Ishikawa (cell line): ENCODE measurements at regions not wholly inside any gene's neighbourhood (a gene's known extent, or its start where the extent isn't known, plus 50 kb on each side); places are given as distances from the start of the nearest gene placed in this dataset.

ENCODE experiments used
- CEBPB ChIP-seq: IDR thresholded peaks from 2 replicates; pipeline ENCODE4 v1.6.1; 2012
- CREB1 ChIP-seq: IDR thresholded peaks from 2 replicates; pipeline ENCODE4 v1.6.1; 2012; ENCODE audit warnings: low read depth
- EGR1 ChIP-seq: IDR thresholded peaks from 2 replicates; pipeline ENCODE4 v1.6.1; 2012
- EP300 ChIP-seq: IDR thresholded peaks from 2 replicates; pipeline ENCODE4 v1.6.1; 2012; ENCODE audit warnings: borderline replicate concordance
- FOXM1 ChIP-seq: IDR thresholded peaks from 2 replicates; pipeline ENCODE4 v1.6.1; 2012; ENCODE audit warnings: low read depth, borderline replicate concordance
- NFIC ChIP-seq: IDR thresholded peaks from 2 replicates; pipeline ENCODE4 v1.6.1; 2012
- RAD21 ChIP-seq: IDR thresholded peaks from 2 replicates; pipeline ENCODE4 v1.6.1; 2012; ENCODE audit warnings: low read depth
- TAF1 ChIP-seq: IDR thresholded peaks from 2 replicates; pipeline ENCODE4 v1.6.1; 2012; ENCODE audit warnings: low read depth, mild to moderate bottlenecking
- TCF12 ChIP-seq: IDR thresholded peaks from 2 replicates; pipeline ENCODE4 v1.6.1; 2012; ENCODE audit warnings: low read depth
- TEAD4 ChIP-seq: IDR thresholded peaks from 2 replicates; pipeline ENCODE4 v1.6.1; 2012
- YY1 ChIP-seq: IDR thresholded peaks from 2 replicates; pipeline ENCODE4 v1.6.1; 2012; ENCODE audit warnings: low read depth
- ZBTB7A ChIP-seq: IDR thresholded peaks from 2 replicates; pipeline ENCODE4 v1.6.1; 2012; ENCODE audit warnings: low read depth
- TF ChIP-seq, protein P1 (sequence below): IDR thresholded peaks from 2 replicates; pipeline ENCODE4 v1.6.1; 2012
- TF ChIP-seq, protein P2 (sequence below): IDR thresholded peaks from 2 replicates; pipeline ENCODE4 v1.6.1; 2012; ENCODE audit warnings: low read depth, mild to moderate bottlenecking
- TF ChIP-seq, protein P3 (sequence below): IDR thresholded peaks from 2 replicates; pipeline ENCODE4 v1.6.1; 2012

DNA sequence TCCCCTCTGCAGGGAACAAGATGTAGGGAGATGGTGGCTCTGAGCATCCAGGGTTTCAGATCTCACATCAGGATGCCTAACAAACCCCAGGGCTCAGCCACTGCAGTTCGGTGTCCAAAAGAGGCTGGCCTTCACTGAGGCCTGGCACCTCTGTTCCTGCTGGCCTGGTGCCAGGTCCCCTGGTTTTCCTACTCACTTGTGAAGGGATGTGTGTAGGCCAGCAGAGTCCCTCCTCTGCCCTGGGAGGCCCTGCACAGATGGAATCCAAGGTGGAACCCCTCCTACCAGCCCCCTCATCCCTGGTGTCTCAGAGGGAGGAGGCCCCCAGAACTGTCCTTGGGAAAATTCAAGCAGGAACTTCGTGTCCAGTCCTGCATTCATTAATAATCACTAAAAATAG lies 260.6 kb downstream of the CCSER2 start:
- peak; percentile 35; the same call in 1 of the 2 replicates for TF ChIP-seq NFIC
- TF ChIP-seq, protein P1, sequence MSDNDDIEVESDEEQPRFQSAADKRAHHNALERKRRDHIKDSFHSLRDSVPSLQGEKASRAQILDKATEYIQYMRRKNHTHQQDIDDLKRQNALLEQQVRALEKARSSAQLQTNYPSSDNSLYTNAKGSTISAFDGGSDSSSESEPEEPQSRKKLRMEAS = no peak

DNA sequence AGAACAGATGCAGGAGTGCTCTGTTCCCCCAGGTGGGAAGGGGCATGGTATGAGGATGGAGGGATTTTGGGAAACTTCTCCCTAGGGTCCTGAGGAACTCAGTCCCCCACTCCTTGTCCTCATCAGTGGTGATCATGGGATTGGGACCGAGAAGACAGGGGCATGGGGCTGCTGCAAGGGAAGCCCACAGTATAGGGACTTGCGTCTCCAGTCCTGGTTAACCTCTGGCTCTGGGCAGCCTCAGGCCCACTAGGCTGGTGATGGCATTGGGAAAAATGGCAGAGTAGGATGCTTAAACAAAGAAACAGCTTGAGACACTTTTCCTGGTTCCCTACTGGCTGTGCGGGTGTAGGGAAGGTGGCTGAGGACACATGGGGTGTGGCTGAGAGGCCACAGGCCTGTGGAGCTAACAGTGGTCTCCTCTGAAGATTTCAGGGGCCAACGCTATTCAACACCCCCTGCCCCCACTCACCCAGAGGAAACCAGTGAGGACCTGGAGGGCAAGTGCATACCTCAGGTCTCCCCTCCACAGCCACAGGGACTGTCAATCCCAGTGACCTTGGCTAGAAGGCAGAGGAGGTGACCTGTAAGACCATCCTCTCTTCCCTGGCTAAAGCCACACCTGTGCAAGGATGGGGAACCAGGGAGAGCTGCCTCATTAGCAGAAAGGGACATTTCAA lies 261.3 kb downstream of the CCSER2 start:
- TF ChIP-seq, protein P2, sequence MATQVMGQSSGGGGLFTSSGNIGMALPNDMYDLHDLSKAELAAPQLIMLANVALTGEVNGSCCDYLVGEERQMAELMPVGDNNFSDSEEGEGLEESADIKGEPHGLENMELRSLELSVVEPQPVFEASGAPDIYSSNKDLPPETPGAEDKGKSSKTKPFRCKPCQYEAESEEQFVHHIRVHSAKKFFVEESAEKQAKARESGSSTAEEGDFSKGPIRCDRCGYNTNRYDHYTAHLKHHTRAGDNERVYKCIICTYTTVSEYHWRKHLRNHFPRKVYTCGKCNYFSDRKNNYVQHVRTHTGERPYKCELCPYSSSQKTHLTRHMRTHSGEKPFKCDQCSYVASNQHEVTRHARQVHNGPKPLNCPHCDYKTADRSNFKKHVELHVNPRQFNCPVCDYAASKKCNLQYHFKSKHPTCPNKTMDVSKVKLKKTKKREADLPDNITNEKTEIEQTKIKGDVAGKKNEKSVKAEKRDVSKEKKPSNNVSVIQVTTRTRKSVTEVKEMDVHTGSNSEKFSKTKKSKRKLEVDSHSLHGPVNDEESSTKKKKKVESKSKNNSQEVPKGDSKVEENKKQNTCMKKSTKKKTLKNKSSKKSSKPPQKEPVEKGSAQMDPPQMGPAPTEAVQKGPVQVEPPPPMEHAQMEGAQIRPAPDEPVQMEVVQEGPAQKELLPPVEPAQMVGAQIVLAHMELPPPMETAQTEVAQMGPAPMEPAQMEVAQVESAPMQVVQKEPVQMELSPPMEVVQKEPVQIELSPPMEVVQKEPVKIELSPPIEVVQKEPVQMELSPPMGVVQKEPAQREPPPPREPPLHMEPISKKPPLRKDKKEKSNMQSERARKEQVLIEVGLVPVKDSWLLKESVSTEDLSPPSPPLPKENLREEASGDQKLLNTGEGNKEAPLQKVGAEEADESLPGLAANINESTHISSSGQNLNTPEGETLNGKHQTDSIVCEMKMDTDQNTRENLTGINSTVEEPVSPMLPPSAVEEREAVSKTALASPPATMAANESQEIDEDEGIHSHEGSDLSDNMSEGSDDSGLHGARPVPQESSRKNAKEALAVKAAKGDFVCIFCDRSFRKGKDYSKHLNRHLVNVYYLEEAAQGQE = no peak
- no peak for TF ChIP-seq YY1
- TF ChIP-seq NFIC = no peak
- no peak for TF ChIP-seq CEBPB
- no peak for TF ChIP-seq EP300

DNA sequence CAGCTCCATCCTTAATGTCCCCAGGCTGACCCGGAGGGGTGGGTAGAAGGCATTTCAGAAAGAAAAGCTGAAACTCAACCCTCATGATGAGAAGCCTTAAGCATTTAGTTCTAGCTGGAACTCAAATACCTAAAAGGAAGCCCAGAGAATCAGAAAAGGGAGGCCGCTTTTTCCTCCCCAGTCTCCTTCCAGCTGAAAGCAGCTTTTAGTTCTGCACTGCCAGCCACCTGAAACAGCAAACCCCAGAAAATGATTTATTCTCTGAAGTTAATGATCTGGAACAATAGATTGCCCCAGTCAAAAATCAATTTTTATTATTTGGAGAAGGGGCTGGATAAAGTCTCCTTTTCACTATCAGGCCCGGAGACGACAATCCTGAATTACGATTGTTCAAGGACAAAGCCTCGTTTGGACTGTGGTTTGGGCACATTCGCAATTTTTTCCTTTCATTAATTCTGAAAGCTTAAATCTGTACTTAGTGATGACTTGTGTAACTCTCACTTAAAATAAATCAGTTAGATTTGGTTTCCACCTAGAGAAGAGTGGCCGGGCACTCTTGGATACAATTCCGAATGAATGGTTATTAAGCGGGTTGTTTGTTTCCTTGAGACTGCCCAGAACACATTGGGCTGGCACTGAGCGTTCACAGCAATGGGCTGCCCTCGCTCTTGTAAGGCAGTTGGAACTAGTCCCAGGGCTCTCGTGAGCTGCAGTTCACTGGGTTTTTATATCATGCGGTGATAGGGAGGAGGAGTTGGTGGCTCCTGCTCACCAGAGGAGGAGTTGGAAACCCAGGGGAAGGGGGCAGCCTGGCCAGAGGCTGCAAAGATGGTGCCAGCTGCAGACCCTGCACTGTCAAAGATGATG lies 262.2 kb downstream of the CCSER2 start:
- TF ChIP-seq, protein P2 = no peak
- TF ChIP-seq, protein P1 = no peak
- TF ChIP-seq YY1 = no peak
- no peak for TF ChIP-seq NFIC
- no peak for TF ChIP-seq EP300
- no peak for TF ChIP-seq TCF12
- no peak for TF ChIP-seq TAF1
- no peak for TF ChIP-seq RAD21
- no peak for TF ChIP-seq CREB1
- no peak for TF ChIP-seq ZBTB7A
- TF ChIP-seq EGR1 = no peak
- no peak for TF ChIP-seq FOXM1
- TF ChIP-seq CEBPB = no peak
- TF ChIP-seq, protein P3, sequence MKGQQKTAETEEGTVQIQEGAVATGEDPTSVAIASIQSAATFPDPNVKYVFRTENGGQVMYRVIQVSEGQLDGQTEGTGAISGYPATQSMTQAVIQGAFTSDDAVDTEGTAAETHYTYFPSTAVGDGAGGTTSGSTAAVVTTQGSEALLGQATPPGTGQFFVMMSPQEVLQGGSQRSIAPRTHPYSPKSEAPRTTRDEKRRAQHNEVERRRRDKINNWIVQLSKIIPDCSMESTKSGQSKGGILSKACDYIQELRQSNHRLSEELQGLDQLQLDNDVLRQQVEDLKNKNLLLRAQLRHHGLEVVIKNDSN = no peak
- TF ChIP-seq TEAD4 = no peak

DNA sequence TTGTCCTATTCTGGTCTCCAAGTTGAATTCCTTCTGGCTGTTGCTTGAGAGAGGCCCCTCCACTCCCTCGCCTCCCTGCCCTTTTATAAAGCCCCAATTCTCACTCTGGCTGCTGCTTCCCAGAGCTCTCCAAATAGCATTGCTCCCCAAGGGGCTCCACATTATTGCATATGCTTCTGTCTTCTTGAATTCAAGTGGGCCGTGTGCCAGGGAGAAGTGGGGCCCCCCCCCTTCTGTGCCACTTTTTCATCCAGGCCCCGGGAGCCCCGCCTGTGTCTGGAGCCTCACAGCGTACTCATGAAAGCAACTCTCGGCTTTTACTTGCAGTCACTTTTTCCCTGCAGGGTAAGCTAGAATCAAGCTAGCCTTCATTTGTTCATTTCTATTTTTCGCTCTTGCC lies 265.1 kb downstream of the CCSER2 start:
- TF ChIP-seq TEAD4 = no peak
- no peak for TF ChIP-seq FOXM1
- no peak for TF ChIP-seq RAD21
- TF ChIP-seq, protein P3 = no peak
- TF ChIP-seq NFIC = no peak
- no peak for TF ChIP-seq YY1
- TF ChIP-seq CEBPB = no peak
- TF ChIP-seq TAF1 = no peak
- TF ChIP-seq TCF12 = no peak
- TF ChIP-seq ZBTB7A = no peak
- TF ChIP-seq, protein P1 = no peak
- TF ChIP-seq, protein P2 = no peak
- TF ChIP-seq EGR1 = no peak
- TF ChIP-seq EP300 = no peak
- no peak for TF ChIP-seq CREB1
